AG04450 (cell line): ENCODE measurements at regions not wholly inside any gene's neighbourhood (a gene's known extent, or its start where the extent isn't known, plus 50 kb on each side); places are given as distances from the start of the nearest gene placed in this dataset.
"Not testable (repeated sequence)": the region's sequence is repeated elsewhere in the genome, so short reads cannot be mapped to it uniquely, and the experiment has no call there.

Experiments
- CTCF ChIA-PET: fragments of 300-600, 350-600 bp; formaldehyde crosslinking; extraction: SDS; loops from one replicate; lab custom pipeline; 2022; ENCODE audit warnings: antibody characterized with exemption, inconsistent platforms; lab: Charles Lee
- POLR2A ChIA-PET: fragments of 350-600 bp; formaldehyde crosslinking; extraction: SDS; loops from one replicate; lab custom pipeline; 2021; ENCODE audit warnings: antibody characterized with exemption, inconsistent platforms; lab: Yijun Ruan, JAX
- DNase-seq: peaks from one replicate; pipeline ENCODE4 v3.0.0-alpha.2; 2011; ENCODE audit warnings: low read depth, low spot score
- H3K27ac ChIP-seq: one replicate; pipeline ENCODE4 v1.5.1; 2012; ENCODE audit warnings: low read depth, low read length, control low read depth
- H3K27me3 ChIP-seq: one replicate; pipeline ENCODE4 v1.6.0; 2012; ENCODE audit warnings: low read length; ENCODE audit not compliant: control insufficient read depth, insufficient read depth
- H3K4me3 ChIP-seq: 2 replicates; pipeline ENCODE4 v1.5.1; 2011; ENCODE audit warnings: mild to moderate bottlenecking, low read depth, low read length, control low read depth
- H3K9me3 ChIP-seq: 2 replicates; pipeline ENCODE4 v1.5.1; 2012; ENCODE audit warnings: low read length; ENCODE audit not compliant: control insufficient read depth, insufficient read depth
- CTCF ChIP-seq: IDR thresholded peaks from 2 replicates; pipeline ENCODE4 v1.5.1; 2011; ENCODE audit warnings: low read depth, low read length, control low read depth, inconsistent platforms

GRCh38 chr4:123674762-123675465 lies 278.3 kb downstream of the SPRY1 start:
- Histone ChIP-seq H3K9me3 (no peaks in the 10 kb centered on the region), H3K27ac (no peak overlapping the region), H3K27me3 (no peaks in the 10 kb centered on the region), H3K4me3 (no peak overlapping the region)
- CTCF ChIA-PET, result interaction anchor here (1.3 kb wide), 1 partner anchor 14 kb away, joined by 4 read pairs; no protein-coding TSS in a partner anchor
- TF ChIP-seq CTCF, result no peak
- POLR2A ChIA-PET, result no interaction called here
- no peak for DNase-seq

- POLR2A ChIA-PET, result no interaction called here
- CTCF ChIA-PET, result interaction anchor here (1.3 kb wide), 1 partner anchor 15 kb away, joined by 4 read pairs; no protein-coding TSS in a partner anchor
- DNase-seq, result no peak
- Histone ChIP-seq H3K4me3 (no peak overlapping the region), H3K27me3 (no peaks in the 10 kb centered on the region), H3K9me3 (no peaks in the 10 kb centered on the region), H3K27ac (no peak overlapping the region)
- no peak for TF ChIP-seq CTCF
Measured at GRCh38 chr4:123675567-123675966, 279.0 kb downstream of the SPRY1 start.

GRCh38 chr4:123676071-123676889 lies 279.7 kb downstream of the SPRY1 start:
- CTCF ChIA-PET, result interaction anchor here (1.3 kb wide), 1 partner anchor 16 kb away, joined by 4 read pairs; no protein-coding TSS in a partner anchor
- POLR2A ChIA-PET, result no interaction called here

GRCh38 chr4:123676890-123677229 lies 280.3 kb downstream of the SPRY1 start:
- Histone ChIP-seq H3K27me3 (no peaks in the 10 kb centered on the region), H3K9me3 (no peaks in the 10 kb centered on the region), H3K4me3 (no peak overlapping the region), H3K27ac (no peak overlapping the region)
- TF ChIP-seq CTCF, result no peak
- no peak for DNase-seq
- POLR2A ChIA-PET, result no interaction called here
- CTCF ChIA-PET, result no interaction called here

More at GRCh38 chr4:123676071-123676889, 279.7 kb downstream of the SPRY1 start:
- H3K4me3 ChIP-seq, result no peak overlapping the region
- no peaks in the 10 kb centered on the region for H3K9me3 ChIP-seq
- TF ChIP-seq CTCF, result no peak
- H3K27me3 ChIP-seq, result no peaks in the 10 kb centered on the region
- no peak for DNase-seq
- no peak overlapping the region for H3K27ac ChIP-seq

- CTCF ChIA-PET, result no interaction called here
- H3K4me3 ChIP-seq, result no peak overlapping the region
- POLR2A ChIA-PET, result no interaction called here
- peaks cover 10% of the 10 kb centered on the region; the same call in 1 of the 2 replicates for H3K9me3 ChIP-seq
- no peak for TF ChIP-seq CTCF
- no peak overlapping the region for H3K27ac ChIP-seq
- no peak for DNase-seq
- no peaks in the 10 kb centered on the region for H3K27me3 ChIP-seq
Measured at GRCh38 chr4:123682931-123683330, 286.3 kb downstream of the SPRY1 start.

GRCh38 chr4:123684937-123685336 lies 288.3 kb downstream of the SPRY1 start:
- CTCF ChIA-PET, POLR2A ChIA-PET: not testable (repeated sequence)

GRCh38 chr4:123695531-123695930 lies 298.9 kb downstream of the SPRY1 start:
- DNase-seq, H3K27me3 ChIP-seq, H3K4me3 ChIP-seq, H3K9me3 ChIP-seq, H3K27ac ChIP-seq: not testable (repeated sequence)
- POLR2A ChIA-PET, result interaction anchor here (0.7 kb wide), 1 partner anchor 356 kb away, joined by 3 read pairs; no protein-coding TSS in a partner anchor
- CTCF ChIA-PET, result interaction anchor here (0.7 kb wide), 1 partner anchor 418 kb away, joined by 8 read pairs; no protein-coding TSS in a partner anchor

More at GRCh38 chr4:123684937-123685336, 288.3 kb downstream of the SPRY1 start:
- H3K4me3 ChIP-seq, DNase-seq, H3K27ac ChIP-seq, H3K27me3 ChIP-seq: not testable (repeated sequence)
- H3K9me3 ChIP-seq, result peaks cover 18% of the 10 kb centered on the region
